ENCODE measurements at regions not wholly inside any gene's neighbourhood (a gene's known extent, or its start where the extent isn't known, plus 50 kb on each side); places are given as distances from the start of the nearest gene placed in this dataset.
"Not testable (repeated sequence)": the region's sequence is repeated elsewhere in the genome, so short reads cannot be mapped to it uniquely, and the experiment has no call there.

GRCh38 chrX:115357326-115358120 lies 68.0 kb downstream of the LUZP4 start:
- no peak overlapping the region for H3K4me3 ChIP-seq
- no peak overlapping the region for H2AFZ ChIP-seq
- TF ChIP-seq EZH2 (IDR thresholded peaks at IDR 0.05; ENCODE audit: insufficient read depth, poor library complexity, severe bottlenecking) = no peak
- no peak for TF ChIP-seq EZH2phosphoT487 (IDR thresholded peaks at IDR 0.05; ENCODE audit: insufficient read depth, low read depth)
- H3K36me3 ChIP-seq (ENCODE audit: low read depth) = no peaks in the 10 kb centered on the region
- no peaks in the 10 kb centered on the region for H3K79me2 ChIP-seq (ENCODE audit: insufficient read depth)
- peak; percentile 43 for DNase-seq
- H3K9ac ChIP-seq = no peak overlapping the region
- H4K20me1 ChIP-seq (ENCODE audit: insufficient read depth) = no peaks in the 10 kb centered on the region
- 51 to 53% methylated on average over 3 of the region's 3 CpGs for WGBS, 2 experiments (ENCODE audit: low coverage in 1 of 2, low lambda C conversion rate in 2 of 2, missing lambda C conversion rate in 2 of 2)
- no peaks in the 10 kb centered on the region for H3K9me3 ChIP-seq (ENCODE audit: low read depth)
- in situ Hi-C loops (cut with MboI) = no loop called here
- H3K27me3 ChIP-seq (replicated peaks; ENCODE audit: insufficient read depth) = no peaks in the 10 kb centered on the region
- H3K9me2 ChIP-seq (ENCODE audit: insufficient read depth) = no peaks in the 10 kb centered on the region
- H3F3A ChIP-seq (ENCODE audit: insufficient read depth) = peaks cover 9% of the 10 kb centered on the region; the same call in 1 of the 2 replicates
- H3K27ac ChIP-seq = 0 out of 2 replicates have a peak overlapping the region, but pooled peaks have one; percentile 12
- peaks cover 11% of the 10 kb centered on the region for H3K4me1 ChIP-seq (ENCODE audit: insufficient read depth)
- H3K4me2 ChIP-seq (ENCODE audit: unreplicated experiment) = no peak overlapping the region

GRCh38 chrX:115359508-115359907 lies 70.0 kb downstream of the LUZP4 start:
- 68 to 70% methylated on average over 7 of the region's 7 CpGs for whole genome bisulfite sequencing, 2 experiments (ENCODE audit: low coverage in 1 of 2, low lambda C conversion rate in 2 of 2, missing lambda C conversion rate in 2 of 2)
- H3K9me2 ChIP-seq (ENCODE audit: insufficient read depth); DNase-seq; H3K27me3 ChIP-seq (replicated peaks; ENCODE audit: insufficient read depth); H3K79me2 ChIP-seq (ENCODE audit: insufficient read depth); H3K4me2 ChIP-seq (ENCODE audit: unreplicated experiment); H3K9ac ChIP-seq; H3K27ac ChIP-seq; H3K4me3 ChIP-seq; H2AFZ ChIP-seq; H4K20me1 ChIP-seq (ENCODE audit: insufficient read depth); H3K36me3 ChIP-seq (ENCODE audit: low read depth); H3F3A ChIP-seq (ENCODE audit: insufficient read depth); H3K9me3 ChIP-seq (ENCODE audit: low read depth); in situ Hi-C loops (cut with MboI): not testable (repeated sequence)
- peaks cover 11% of the 10 kb centered on the region for H3K4me1 ChIP-seq (ENCODE audit: insufficient read depth)

- no peak overlapping the region for H3K4me2 ChIP-seq (ENCODE audit: unreplicated experiment)
- H3K9me3 ChIP-seq (ENCODE audit: low read depth) = no peaks in the 10 kb centered on the region
- H3K9ac ChIP-seq = no peak overlapping the region
- H3K27me3 ChIP-seq (replicated peaks; ENCODE audit: insufficient read depth) = no peaks in the 10 kb centered on the region
- no peak overlapping the region for H2AFZ ChIP-seq
- no peak overlapping the region for H3K27ac ChIP-seq
- no peak for TF ChIP-seq EZH2phosphoT487 (IDR thresholded peaks at IDR 0.05; ENCODE audit: insufficient read depth, low read depth)
- TF ChIP-seq EZH2 (IDR thresholded peaks at IDR 0.05; ENCODE audit: insufficient read depth, poor library complexity, severe bottlenecking) = no peak
- no peaks in the 10 kb centered on the region for H3K36me3 ChIP-seq (ENCODE audit: low read depth)
- H3K79me2 ChIP-seq (ENCODE audit: insufficient read depth) = no peaks in the 10 kb centered on the region
- DNase-seq = peak; percentile 37
- H3K4me3 ChIP-seq = no peak overlapping the region
- peaks cover 11% of the 10 kb centered on the region for H3K4me1 ChIP-seq (ENCODE audit: insufficient read depth)
- no peaks in the 10 kb centered on the region for H4K20me1 ChIP-seq (ENCODE audit: insufficient read depth)
- H3K9me2 ChIP-seq (ENCODE audit: insufficient read depth) = no peaks in the 10 kb centered on the region
- H3F3A ChIP-seq (ENCODE audit: insufficient read depth) = peaks cover 9% of the 10 kb centered on the region; the same call in 1 of the 2 replicates
- WGBS, 2 experiments (ENCODE audit: low coverage in 1 of 2, low lambda C conversion rate in 2 of 2, missing lambda C conversion rate in 2 of 2) = 59 to 66% methylated on average over 2 of the region's 2 CpGs
- in situ Hi-C loops (cut with MboI) = no loop called here
These were observed 70.8 kb downstream of the LUZP4 start for GRCh38 chrX:115360220-115360781.

GRCh38 chrX:115362334-115363095 lies 73.0 kb downstream of the LUZP4 start:
- no peak overlapping the region for H3K9ac ChIP-seq
- H3K27ac ChIP-seq = no peak overlapping the region
- no peak overlapping the region for H2AFZ ChIP-seq
- H3K9me2 ChIP-seq (ENCODE audit: insufficient read depth) = no peaks in the 10 kb centered on the region
- H3K36me3 ChIP-seq (ENCODE audit: low read depth) = no peaks in the 10 kb centered on the region
- H3F3A ChIP-seq (ENCODE audit: insufficient read depth) = peaks cover 14% of the 10 kb centered on the region
- H3K4me3 ChIP-seq = no peak overlapping the region
- no peaks in the 10 kb centered on the region for H3K27me3 ChIP-seq (replicated peaks; ENCODE audit: insufficient read depth)
- no peaks in the 10 kb centered on the region for H3K9me3 ChIP-seq (ENCODE audit: low read depth)
- TF ChIP-seq EZH2 (IDR thresholded peaks at IDR 0.05; ENCODE audit: insufficient read depth, poor library complexity, severe bottlenecking) (no peak), EZH2phosphoT487 (IDR thresholded peaks at IDR 0.05; ENCODE audit: insufficient read depth, low read depth) (no peak)
- H4K20me1 ChIP-seq (ENCODE audit: insufficient read depth) = no peaks in the 10 kb centered on the region
- no peak overlapping the region for H3K4me2 ChIP-seq (ENCODE audit: unreplicated experiment)
- peak; percentile 20 for DNase-seq
- 97 to 98% methylated on average over 13 to 18 of the region's 18 CpGs for WGBS, 2 experiments (ENCODE audit: low coverage in 1 of 2, low lambda C conversion rate in 2 of 2, missing lambda C conversion rate in 2 of 2)
- peaks cover 15% of the 10 kb centered on the region for H3K4me1 ChIP-seq (ENCODE audit: insufficient read depth)
- in situ Hi-C loops (cut with MboI) = no loop called here
- no peaks in the 10 kb centered on the region for H3K79me2 ChIP-seq (ENCODE audit: insufficient read depth)

Data from GM23248 (cell line).